ENCODE measurements at regions not wholly inside any gene's neighbourhood (a gene's known extent, or its start where the extent isn't known, plus 50 kb on each side); places are given as distances from the start of the nearest gene placed in this dataset.

- no peak overlapping the region for H2AFZ ChIP-seq (ENCODE audit: low read length)
- POLR2A ChIA-PET: no interaction called here
- TF ChIP-seq, protein P1, sequence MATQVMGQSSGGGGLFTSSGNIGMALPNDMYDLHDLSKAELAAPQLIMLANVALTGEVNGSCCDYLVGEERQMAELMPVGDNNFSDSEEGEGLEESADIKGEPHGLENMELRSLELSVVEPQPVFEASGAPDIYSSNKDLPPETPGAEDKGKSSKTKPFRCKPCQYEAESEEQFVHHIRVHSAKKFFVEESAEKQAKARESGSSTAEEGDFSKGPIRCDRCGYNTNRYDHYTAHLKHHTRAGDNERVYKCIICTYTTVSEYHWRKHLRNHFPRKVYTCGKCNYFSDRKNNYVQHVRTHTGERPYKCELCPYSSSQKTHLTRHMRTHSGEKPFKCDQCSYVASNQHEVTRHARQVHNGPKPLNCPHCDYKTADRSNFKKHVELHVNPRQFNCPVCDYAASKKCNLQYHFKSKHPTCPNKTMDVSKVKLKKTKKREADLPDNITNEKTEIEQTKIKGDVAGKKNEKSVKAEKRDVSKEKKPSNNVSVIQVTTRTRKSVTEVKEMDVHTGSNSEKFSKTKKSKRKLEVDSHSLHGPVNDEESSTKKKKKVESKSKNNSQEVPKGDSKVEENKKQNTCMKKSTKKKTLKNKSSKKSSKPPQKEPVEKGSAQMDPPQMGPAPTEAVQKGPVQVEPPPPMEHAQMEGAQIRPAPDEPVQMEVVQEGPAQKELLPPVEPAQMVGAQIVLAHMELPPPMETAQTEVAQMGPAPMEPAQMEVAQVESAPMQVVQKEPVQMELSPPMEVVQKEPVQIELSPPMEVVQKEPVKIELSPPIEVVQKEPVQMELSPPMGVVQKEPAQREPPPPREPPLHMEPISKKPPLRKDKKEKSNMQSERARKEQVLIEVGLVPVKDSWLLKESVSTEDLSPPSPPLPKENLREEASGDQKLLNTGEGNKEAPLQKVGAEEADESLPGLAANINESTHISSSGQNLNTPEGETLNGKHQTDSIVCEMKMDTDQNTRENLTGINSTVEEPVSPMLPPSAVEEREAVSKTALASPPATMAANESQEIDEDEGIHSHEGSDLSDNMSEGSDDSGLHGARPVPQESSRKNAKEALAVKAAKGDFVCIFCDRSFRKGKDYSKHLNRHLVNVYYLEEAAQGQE (IDR thresholded peaks at IDR 0.05; ENCODE audit: borderline replicate concordance in 1 of 2, low read depth in 1 of 2, low read length in 2 of 2): no peak
- no peak for TF ChIP-seq ZNF264 (CRISPR knock-in tag; IDR thresholded peaks at IDR 0.05)
- TF ChIP-seq SRSF1 (optimal IDR thresholded peaks at IDR 0.05; ENCODE audit: low read depth, low read length): no peak
- no peak for TF ChIP-seq NFIB (CRISPR knock-in tag; IDR thresholded peaks at IDR 0.05; ENCODE audit: borderline replicate concordance)
- TF ChIP-seq SRF (IDR thresholded peaks at IDR 0.05; ENCODE audit: low read depth, low read length): no peak
- TF ChIP-seq ZNF761 (CRISPR knock-in tag; conservative IDR thresholded peaks at IDR 0.05): no peak
- TF ChIP-seq, protein P2, sequence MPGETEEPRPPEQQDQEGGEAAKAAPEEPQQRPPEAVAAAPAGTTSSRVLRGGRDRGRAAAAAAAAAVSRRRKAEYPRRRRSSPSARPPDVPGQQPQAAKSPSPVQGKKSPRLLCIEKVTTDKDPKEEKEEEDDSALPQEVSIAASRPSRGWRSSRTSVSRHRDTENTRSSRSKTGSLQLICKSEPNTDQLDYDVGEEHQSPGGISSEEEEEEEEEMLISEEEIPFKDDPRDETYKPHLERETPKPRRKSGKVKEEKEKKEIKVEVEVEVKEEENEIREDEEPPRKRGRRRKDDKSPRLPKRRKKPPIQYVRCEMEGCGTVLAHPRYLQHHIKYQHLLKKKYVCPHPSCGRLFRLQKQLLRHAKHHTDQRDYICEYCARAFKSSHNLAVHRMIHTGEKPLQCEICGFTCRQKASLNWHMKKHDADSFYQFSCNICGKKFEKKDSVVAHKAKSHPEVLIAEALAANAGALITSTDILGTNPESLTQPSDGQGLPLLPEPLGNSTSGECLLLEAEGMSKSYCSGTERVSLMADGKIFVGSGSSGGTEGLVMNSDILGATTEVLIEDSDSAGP (CRISPR knock-in tag; IDR thresholded peaks at IDR 0.05; ENCODE audit: borderline replicate concordance): no peak
- TF ChIP-seq, protein P3, sequence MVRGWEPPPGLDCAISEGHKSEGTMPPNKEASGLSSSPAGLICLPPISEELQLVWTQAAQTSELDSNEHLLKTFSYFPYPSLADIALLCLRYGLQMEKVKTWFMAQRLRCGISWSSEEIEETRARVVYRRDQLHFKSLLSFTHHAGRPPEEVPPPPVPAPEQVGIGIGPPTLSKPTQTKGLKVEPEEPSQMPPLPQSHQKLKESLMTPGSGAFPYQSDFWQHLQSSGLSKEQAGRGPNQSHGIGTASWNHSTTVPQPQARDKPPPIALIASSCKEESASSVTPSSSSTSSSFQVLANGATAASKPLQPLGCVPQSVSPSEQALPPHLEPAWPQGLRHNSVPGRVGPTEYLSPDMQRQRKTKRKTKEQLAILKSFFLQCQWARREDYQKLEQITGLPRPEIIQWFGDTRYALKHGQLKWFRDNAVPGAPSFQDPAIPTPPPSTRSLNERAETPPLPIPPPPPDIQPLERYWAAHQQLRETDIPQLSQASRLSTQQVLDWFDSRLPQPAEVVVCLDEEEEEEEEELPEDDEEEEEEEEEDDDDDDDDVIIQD (CRISPR knock-in tag; IDR thresholded peaks at IDR 0.05; ENCODE audit: low read depth): no peak
- no peak for TF ChIP-seq CEBPG (CRISPR knock-in tag; IDR thresholded peaks at IDR 0.05)
- no peak for TF ChIP-seq ARNT2 (CRISPR knock-in tag; IDR thresholded peaks at IDR 0.05; ENCODE audit: low read depth)
- no peak for TF ChIP-seq ASH2L (IDR thresholded peaks at IDR 0.05; ENCODE audit: insufficient read length, low read depth, low read length)
- no peak for TF ChIP-seq GTF3A (CRISPR knock-in tag; conservative IDR thresholded peaks at IDR 0.05)
- no peak for TF ChIP-seq ZSCAN21 (CRISPR knock-in tag; IDR thresholded peaks at IDR 0.05; ENCODE audit: borderline replicate concordance)
- no peak for TF ChIP-seq MAFG (CRISPR knock-in tag; IDR thresholded peaks at IDR 0.05)
- intact Hi-C loops (cut with micrococcal nuclease; ENCODE audit: unreplicated experiment) (no loop called here), in situ Hi-C loops (cut with HindIII; ENCODE audit: extremely low pct_ligation_motif_present, low pct_unique_long_range_greater_than_20kb) (no loop called here)
- no peaks in the 10 kb centered on the region for H3K27me3 ChIP-seq (ENCODE audit: control insufficient read depth in 1 of 2, insufficient read depth in 2 of 2, low read length in 2 of 2)
- no peak overlapping the region for H3K4me2 ChIP-seq (ENCODE audit: low read depth, low read length)
- no peaks in the 10 kb centered on the region for H3K36me3 ChIP-seq (replicated peaks in 1 of 2; ENCODE audit: control insufficient read depth in 1 of 2, insufficient read depth in 2 of 2, low read length in 2 of 2)
- ATAC-seq (no peak), DNase-seq (ENCODE audit: low spot score) (no peak), FAIRE-seq (no peak)
- no peaks in the 10 kb centered on the region for H3K79me2 ChIP-seq (ENCODE audit: insufficient read depth, low read length)
- H4K20me1 ChIP-seq (ENCODE audit: insufficient read depth, low read length): no peaks in the 10 kb centered on the region
- H3K9me3 ChIP-seq (ENCODE audit: low read length): no peaks in the 10 kb centered on the region
- H3K27ac ChIP-seq (ENCODE audit: extremely low read length, insufficient read depth, low read length): no peak overlapping the region
- H3K4me1 ChIP-seq (ENCODE audit: insufficient read depth, low read length): no peaks in the 10 kb centered on the region
- no peak overlapping the region for H3K9ac ChIP-seq (ENCODE audit: insufficient read depth, low read depth, low read length)
- 0% methylated on average over 1 of the region's 1 CpG for WGBS (ENCODE audit: low lambda C conversion rate)
- no TSS peak for BruUV-seq (replicated peaks)
- no peak overlapping the region for H3K4me3 ChIP-seq (replicated peaks in 1 of 3; ENCODE audit: insufficient read depth in 1 of 3, low read depth in 2 of 3, low read length in 3 of 3)
- CTCF ChIA-PET (ENCODE audit: low intra/inter-chr PET ratio, low total read pairs): no interaction called here
Measured at GRCh38 chr5:144026286-144026685, 144.2 kb downstream of the YIPF5 start.

All from HepG2 (cell line).